NCI-H2081 treated with DMSO at 0.1 percent for 48 hours (cell line): ENCODE measurements at regions not wholly inside any gene's neighbourhood (a gene's known extent, or its start where the extent isn't known, plus 50 kb on each side); places are given as distances from the start of the nearest gene placed in this dataset.

Experiments
- DNase-seq: peaks from one replicate; lab custom pipeline; 2025; lab: John Stamatoyannopoulos, UW

GRCh38 chr16:5366126-5366525 lies 268.5 kb upstream of the EEF2KMT start:
- DNase-seq = no peak

- no peak for DNase-seq
Measured at GRCh38 chr16:5364186-5364585, 266.6 kb upstream of the EEF2KMT start.

GRCh38 chr16:5361322-5361721 lies 263.7 kb upstream of the EEF2KMT start:
- DNase-seq = no peak

- no peak for DNase-seq
Measured at GRCh38 chr16:5354645-5355044, 257.1 kb upstream of the EEF2KMT start.

GRCh38 chr16:5349670-5350517 lies 252.3 kb upstream of the EEF2KMT start:
- DNase-seq = no peak

GRCh38 chr16:5349101-5349500 lies 251.5 kb upstream of the EEF2KMT start:
- DNase-seq = no peak

- DNase-seq = no peak
Measured at GRCh38 chr16:5347561-5347960, 250.0 kb upstream of the EEF2KMT start.

- no peak for DNase-seq
Measured at GRCh38 chr16:5336941-5337340, 239.3 kb upstream of the EEF2KMT start.

- DNase-seq = no peak
Measured at GRCh38 chr16:5333991-5334390, 236.4 kb upstream of the EEF2KMT start.

GRCh38 chr16:5333126-5333525 lies 235.5 kb upstream of the EEF2KMT start:
- DNase-seq = no peak

- DNase-seq = no peak
Measured at GRCh38 chr16:5330058-5330457, 232.5 kb upstream of the EEF2KMT start.

GRCh38 chr16:5328546-5328945 lies 231.0 kb upstream of the EEF2KMT start:
- no peak for DNase-seq

GRCh38 chr16:5326395-5326794 lies 228.8 kb upstream of the EEF2KMT start:
- no peak for DNase-seq

- no peak for DNase-seq
Measured at GRCh38 chr16:5325932-5326331, 228.3 kb upstream of the EEF2KMT start.

GRCh38 chr16:5323284-5324141 lies 225.9 kb upstream of the EEF2KMT start:
- DNase-seq = no peak

- DNase-seq = no peak
Measured at GRCh38 chr16:5321930-5322329, 224.3 kb upstream of the EEF2KMT start.

- no peak for DNase-seq
Measured at GRCh38 chr16:5319799-5320198, 222.2 kb upstream of the EEF2KMT start.

GRCh38 chr16:5315914-5316313 lies 218.3 kb upstream of the EEF2KMT start:
- DNase-seq = no peak

GRCh38 chr16:5314377-5314776 lies 216.8 kb upstream of the EEF2KMT start:
- DNase-seq = no peak

- DNase-seq = no peak
Measured at GRCh38 chr16:5309946-5310611, 212.5 kb upstream of the EEF2KMT start.

GRCh38 chr16:5305023-5305422 lies 207.4 kb upstream of the EEF2KMT start:
- no peak for DNase-seq

- no peak for DNase-seq
Measured at GRCh38 chr16:5302372-5303114, 204.9 kb upstream of the EEF2KMT start.
